WTC11 (cell line): ENCODE measurements at regions not wholly inside any gene's neighbourhood (a gene's known extent, or its start where the extent isn't known, plus 50 kb on each side); places are given as distances from the start of the nearest gene placed in this dataset.

Experiments used
- ATAC-seq: fragments of 200-7000 bp; cut with Tn5 transposase; 2 replicates; pipeline ENCODE4 v1.10.0; 2021; ENCODE audit warnings: mild to moderate bottlenecking, moderate library complexity
- CTCF ChIA-PET: fragments of 300-600 bp; sonication (Branson Sonifier 250); formaldehyde crosslinking; loops from one replicate; lab custom pipeline; 2021; ENCODE audit warnings: antibody characterized with exemption; lab: Charles Lee
- POLR2A ChIA-PET: fragments of 350-600 bp; sonication (Branson Sonifier 250); formaldehyde crosslinking; loops from one replicate; lab custom pipeline; 2021; ENCODE audit warnings: antibody characterized with exemption; lab: Charles Lee
- DNase-seq: peaks from one replicate; pipeline ENCODE4 v3.0.0; 2021; ENCODE audit warnings: low spot score
- H3K27ac Mint-ChIP-seq: 2 replicates; pipeline ENCODE4 v1.8.0; 2021; ENCODE audit warnings: mixed read lengths
- H3K27me3 Mint-ChIP-seq: 2 replicates; pipeline ENCODE4 v1.8.0; 2021; ENCODE audit warnings: low read depth, mild to moderate bottlenecking, moderate library complexity, mixed read lengths
- H3K36me3 Mint-ChIP-seq: 2 replicates; pipeline ENCODE4 v1.8.0; 2021; ENCODE audit warnings: mixed read lengths
- H3K4me1 Mint-ChIP-seq: 2 replicates; pipeline ENCODE4 v1.8.0; 2022; ENCODE audit warnings: mixed read lengths
- H3K4me3 Mint-ChIP-seq: 2 replicates; pipeline ENCODE4 v1.8.0; 2021; ENCODE audit warnings: mild to moderate bottlenecking, moderate library complexity, mixed read lengths
- H3K9me3 Mint-ChIP-seq: 2 replicates; pipeline ENCODE4 v1.8.0; 2021; ENCODE audit warnings: mixed read lengths
- CBFB ChIP-seq: sonication (generic); formaldehyde crosslinking; IDR thresholded peaks from 2 replicates; pipeline ENCODE4 v1.8.1; 2022; ENCODE audit warnings: mild to moderate bottlenecking, low read depth, missing genetic modification reagents
- CDX4 ChIP-seq: fragments of 250-450 bp; sonication (Bioruptor Pico); IDR thresholded peaks from 2 replicates; pipeline ENCODE4 v1.9.0; 2021; ENCODE audit warnings: moderate library complexity, mild to moderate bottlenecking, inconsistent platforms, borderline replicate concordance
- CREM ChIP-seq: sonication (generic); formaldehyde crosslinking; IDR thresholded peaks from 2 replicates; pipeline ENCODE4 v1.8.1; 2022; ENCODE audit warnings: mild to moderate bottlenecking, missing genetic modification reagents, moderate library complexity
- E2F4 ChIP-seq: sonication (generic); formaldehyde crosslinking; IDR thresholded peaks from 2 replicates; pipeline ENCODE4 v1.8.1; 2022; ENCODE audit warnings: low read depth, mild to moderate bottlenecking, moderate library complexity, missing genetic modification reagents, borderline replicate concordance
- ESRRA ChIP-seq: sonication (generic); formaldehyde crosslinking; IDR thresholded peaks from 2 replicates; pipeline ENCODE4 v1.8.1; 2022; ENCODE audit warnings: mild to moderate bottlenecking, missing genetic modification reagents, borderline replicate concordance
- FOXJ3 ChIP-seq: sonication (generic); formaldehyde crosslinking; IDR thresholded peaks from 2 replicates; pipeline ENCODE4 v1.9.0; 2021; ENCODE audit warnings: missing genetic modification reagents, mild to moderate bottlenecking, borderline replicate concordance
- FOXP1 ChIP-seq: sonication (generic); formaldehyde crosslinking; IDR thresholded peaks from 2 replicates; pipeline ENCODE4 v1.8.0; 2022; ENCODE audit warnings: missing genetic modification reagents, mild to moderate bottlenecking, moderate library complexity, borderline replicate concordance
- FOXP4 ChIP-seq: sonication (generic); formaldehyde crosslinking; IDR thresholded peaks from 2 replicates; pipeline ENCODE4 v1.8.0; 2022; ENCODE audit warnings: mild to moderate bottlenecking, missing genetic modification reagents
- HMGA2 ChIP-seq: fragments of 250-450 bp; sonication (Bioruptor Pico); IDR thresholded peaks from 2 replicates; pipeline ENCODE4 v1.4.0; 2021; ENCODE audit warnings: mild to moderate bottlenecking, moderate library complexity
- MAX ChIP-seq: sonication (generic); formaldehyde crosslinking; IDR thresholded peaks from 2 replicates; pipeline ENCODE4 v1.8.0; 2022; ENCODE audit warnings: mild to moderate bottlenecking, missing genetic modification reagents
- NR1H2 ChIP-seq: sonication (generic); formaldehyde crosslinking; IDR thresholded peaks from 2 replicates; pipeline ENCODE4 v1.9.0; 2021; ENCODE audit warnings: mild to moderate bottlenecking, moderate library complexity, missing genetic modification reagents
- NR2C2 ChIP-seq: sonication (generic); formaldehyde crosslinking; IDR thresholded peaks from 2 replicates; pipeline ENCODE4 v1.8.0; 2022; ENCODE audit warnings: mild to moderate bottlenecking, missing genetic modification reagents
- NR3C1 ChIP-seq: sonication (generic); formaldehyde crosslinking; conservative IDR thresholded peaks from 2 replicates; pipeline ENCODE4 v1.8.1; 2023; ENCODE audit warnings: low read depth, mild to moderate bottlenecking, missing genetic modification reagents
- SMAD3 ChIP-seq: sonication (generic); formaldehyde crosslinking; IDR thresholded peaks from 2 replicates; pipeline ENCODE4 v1.8.0; 2022; ENCODE audit warnings: missing genetic modification reagents, mild to moderate bottlenecking, borderline replicate concordance
- SMAD4 ChIP-seq: sonication (generic); formaldehyde crosslinking; IDR thresholded peaks from 2 replicates; pipeline ENCODE4 v1.8.0; 2022; ENCODE audit warnings: mild to moderate bottlenecking, missing genetic modification reagents
- SOX15 ChIP-seq: fragments of 250-450 bp; sonication (Bioruptor Pico); IDR thresholded peaks from 2 replicates; pipeline ENCODE4 v1.9.0; 2021; ENCODE audit warnings: mild to moderate bottlenecking
- TEAD1 ChIP-seq: sonication (generic); formaldehyde crosslinking; IDR thresholded peaks from 2 replicates; pipeline ENCODE4 v1.8.0; 2022; ENCODE audit warnings: mild to moderate bottlenecking, missing genetic modification reagents
- ZBTB21 ChIP-seq: sonication (generic); formaldehyde crosslinking; IDR thresholded peaks from 2 replicates; pipeline ENCODE4 v1.8.1; 2023; ENCODE audit warnings: mild to moderate bottlenecking, missing genetic modification reagents, borderline replicate concordance
- ZBTB43 ChIP-seq: sonication (generic); formaldehyde crosslinking; IDR thresholded peaks from 2 replicates; pipeline ENCODE4 v1.8.1; 2023; ENCODE audit warnings: mild to moderate bottlenecking, missing genetic modification reagents
- ZMAT4 ChIP-seq: fragments of 250-450 bp; sonication (Bioruptor Pico); IDR thresholded peaks from 2 replicates; pipeline ENCODE4 v1.9.0; 2021; ENCODE audit warnings: mild to moderate bottlenecking
- ZNF532 ChIP-seq: fragments of 250-450 bp; sonication (Bioruptor Pico); IDR thresholded peaks from 2 replicates; pipeline ENCODE4 v1.9.0; 2021; ENCODE audit warnings: mild to moderate bottlenecking, borderline replicate concordance
- ZSCAN18 ChIP-seq: fragments of 250-450 bp; sonication (Bioruptor Pico); IDR thresholded peaks from 2 replicates; pipeline ENCODE4 v2.1.2; 2022; ENCODE audit warnings: mild to moderate bottlenecking, moderate library complexity

- ATAC-seq (no peak), DNase-seq (no peak)
- H3K4me1 Mint-ChIP-seq, result no peaks in the 10 kb centered on the region
- H3K27me3 Mint-ChIP-seq, result no peaks in the 10 kb centered on the region
- TF ChIP-seq ESRRA (CRISPR knock-in tag) (no peak), ZSCAN18 (CRISPR knock-in tag) (no peak), NR3C1 (CRISPR knock-in tag) (no peak), SMAD3 (CRISPR knock-in tag) (no peak), MAX (CRISPR knock-in tag) (no peak), TEAD1 (CRISPR knock-in tag) (no peak), SOX15 (CRISPR knock-in tag) (no peak), ZBTB21 (CRISPR knock-in tag) (no peak), ZMAT4 (CRISPR knock-in tag) (no peak), FOXP1 (CRISPR knock-in tag) (no peak), NR2C2 (CRISPR knock-in tag) (no peak), FOXP4 (CRISPR knock-in tag) (no peak), SMAD4 (CRISPR knock-in tag) (no peak), E2F4 (CRISPR knock-in tag) (no peak)
- no peak overlapping the region for H3K4me3 Mint-ChIP-seq
- ChIA-PET CTCF (no interaction called here), POLR2A (no interaction called here)
- no peak overlapping the region for H3K27ac Mint-ChIP-seq
- H3K9me3 Mint-ChIP-seq, result peaks cover 43% of the 10 kb centered on the region
- H3K36me3 Mint-ChIP-seq, result peaks cover 19% of the 10 kb centered on the region
These were observed 411.0 kb downstream of the OLFM4 start for GRCh38 chr13:53439439-53440225.

GRCh38 chr13:53442979-53443378, 414.4 kb downstream of the OLFM4 start:
- DNase-seq, result no peak
- CTCF ChIA-PET, result no interaction called here
- no peaks in the 10 kb centered on the region for H3K4me1 Mint-ChIP-seq
- no peak overlapping the region for H3K27ac Mint-ChIP-seq
- TF ChIP-seq ZBTB43 (CRISPR knock-in tag) (no peak), FOXJ3 (no peak), NR1H2 (CRISPR knock-in tag) (no peak), HMGA2 (CRISPR knock-in tag) (no peak), CDX4 (CRISPR knock-in tag) (no peak), ZNF532 (CRISPR knock-in tag) (no peak), SMAD3 (CRISPR knock-in tag) (no peak), CREM (CRISPR knock-in tag) (no peak), CBFB (CRISPR knock-in tag) (no peak)
- H3K27me3 Mint-ChIP-seq, result peaks cover 5% of the 10 kb centered on the region; the same call in 1 of the 2 replicates
- H3K9me3 Mint-ChIP-seq, result peaks cover 39% of the 10 kb centered on the region
- POLR2A ChIA-PET, result no interaction called here
- no peak for ATAC-seq
- peaks cover 17% of the 10 kb centered on the region for H3K36me3 Mint-ChIP-seq
- no peak overlapping the region for H3K4me3 Mint-ChIP-seq
